ENCODE measurements at regions not wholly inside any gene's neighbourhood (a gene's known extent, or its start where the extent isn't known, plus 50 kb on each side); places are given as distances from the start of the nearest gene placed in this dataset.

DNA sequence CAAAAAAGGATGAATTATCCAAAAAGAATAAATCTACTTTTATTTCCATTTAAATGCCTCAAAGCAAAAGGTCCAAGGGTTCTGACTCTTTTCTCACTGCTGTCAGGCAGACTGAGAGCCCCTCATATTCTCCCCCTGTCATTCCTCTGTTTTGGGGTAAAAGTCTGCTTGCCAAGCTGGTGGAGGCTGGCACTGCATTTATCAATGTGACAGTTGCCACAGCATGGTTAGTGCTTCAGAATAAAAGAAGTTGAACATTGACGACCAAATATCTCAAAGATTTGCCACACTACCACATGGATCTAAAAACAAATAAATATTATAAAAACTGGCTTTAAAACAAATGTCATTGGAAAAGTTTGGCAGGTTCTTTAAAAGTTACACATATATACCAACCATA, 89.2 kb upstream of the SNRK start:
- H3K27me3 ChIP-seq (replicated peaks; ENCODE audit: insufficient read depth, low read depth, low read length, poor library complexity): no peaks in the 10 kb centered on the region
- no peaks in the 10 kb centered on the region for H3K36me3 ChIP-seq (ENCODE audit: insufficient read depth, low read length, poor library complexity, severe bottlenecking)
- H3K4me1 ChIP-seq (ENCODE audit: insufficient read depth, low read length, poor library complexity, severe bottlenecking): no peaks in the 10 kb centered on the region
- H3K4me3 ChIP-seq (ENCODE audit: low read depth, low read length, poor library complexity, severe bottlenecking): no peak overlapping the region
- H3K9me3 ChIP-seq (ENCODE audit: low read depth, low read length, poor library complexity, severe bottlenecking): no peaks in the 10 kb centered on the region
- BruUV-seq (replicated peaks): no TSS peak
- ChIA-PET POLR2A (ENCODE audit: low non-redundant PET) (no interaction called here), CTCF (no interaction called here)
- TF ChIP-seq EZH2 (IDR thresholded peaks at IDR 0.05; ENCODE audit: borderline replicate concordance, low read depth, low read length, poor library complexity, severe bottlenecking) (no peak), CTCF (conservative IDR thresholded peaks at IDR 0.05; ENCODE audit: low read depth, low read length) (no peak)
- no peak for DNase-seq (ENCODE audit: low spot score)
- no peak overlapping the region for H3K27ac ChIP-seq (ENCODE audit: low read depth, low read length, poor library complexity, severe bottlenecking)
- intact Hi-C loops (cut with micrococcal nuclease; ENCODE audit: unreplicated experiment): no loop called here

DNA sequence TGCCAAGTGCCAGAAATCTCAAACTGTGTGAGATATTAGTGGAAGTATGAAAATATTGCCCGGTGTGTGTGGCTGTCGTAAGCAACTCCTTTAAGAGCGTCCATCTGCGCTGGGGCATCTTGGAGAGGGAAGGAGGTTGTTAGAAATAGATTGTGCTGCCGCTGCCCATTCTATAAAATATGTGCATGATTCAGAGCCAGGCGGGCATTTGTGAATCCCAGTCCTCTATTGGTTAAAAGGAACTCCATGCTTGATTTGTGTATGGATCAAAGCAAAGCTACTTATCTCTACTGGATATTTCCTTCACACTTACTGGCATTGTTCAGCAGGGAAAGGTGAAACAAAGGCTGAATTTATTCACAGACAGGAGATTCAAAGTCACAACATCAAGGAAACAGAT, 89.6 kb upstream of the SNRK start:
- DNase-seq (ENCODE audit: low spot score): no peak
- BruUV-seq (replicated peaks): no TSS peak
- H3K36me3 ChIP-seq (ENCODE audit: insufficient read depth, low read length, poor library complexity, severe bottlenecking): no peaks in the 10 kb centered on the region
- H3K27ac ChIP-seq (ENCODE audit: low read depth, low read length, poor library complexity, severe bottlenecking): no peak overlapping the region
- POLR2A ChIA-PET (ENCODE audit: low non-redundant PET): no interaction called here
- no peaks in the 10 kb centered on the region for H3K9me3 ChIP-seq (ENCODE audit: low read depth, low read length, poor library complexity, severe bottlenecking)
- H3K4me1 ChIP-seq (ENCODE audit: insufficient read depth, low read length, poor library complexity, severe bottlenecking): no peaks in the 10 kb centered on the region
- intact Hi-C loops (cut with micrococcal nuclease; ENCODE audit: unreplicated experiment): no loop called here
- no peaks in the 10 kb centered on the region for H3K27me3 ChIP-seq (replicated peaks; ENCODE audit: insufficient read depth, low read depth, low read length, poor library complexity)
- TF ChIP-seq CTCF (conservative IDR thresholded peaks at IDR 0.05; ENCODE audit: low read depth, low read length): no peak
- no peak for TF ChIP-seq EZH2 (IDR thresholded peaks at IDR 0.05; ENCODE audit: borderline replicate concordance, low read depth, low read length, poor library complexity, severe bottlenecking)
- CTCF ChIA-PET: no interaction called here
- H3K4me3 ChIP-seq (ENCODE audit: low read depth, low read length, poor library complexity, severe bottlenecking): no peak overlapping the region

GRCh38 chr3:43195115-43195498, 89.2 kb upstream of the POMGNT2 start:
- no peaks in the 10 kb centered on the region for H3K4me1 ChIP-seq (ENCODE audit: insufficient read depth, low read length, poor library complexity, severe bottlenecking)
- BruUV-seq (replicated peaks): no TSS peak

More at GRCh38 chr3:43195115-43195498, 89.2 kb upstream of the POMGNT2 start:
- no peak for TF ChIP-seq CTCF (conservative IDR thresholded peaks at IDR 0.05; ENCODE audit: low read depth, low read length)
- TF ChIP-seq EZH2 (IDR thresholded peaks at IDR 0.05; ENCODE audit: borderline replicate concordance, low read depth, low read length, poor library complexity, severe bottlenecking): no peak
- Histone ChIP-seq H3K36me3 (ENCODE audit: insufficient read depth, low read length, poor library complexity, severe bottlenecking) (no peaks in the 10 kb centered on the region), H3K9me3 (ENCODE audit: low read depth, low read length, poor library complexity, severe bottlenecking) (no peaks in the 10 kb centered on the region), H3K27me3 (replicated peaks; ENCODE audit: insufficient read depth, low read depth, low read length, poor library complexity) (no peaks in the 10 kb centered on the region), H3K4me3 (ENCODE audit: low read depth, low read length, poor library complexity, severe bottlenecking) (no peak overlapping the region), H3K27ac (ENCODE audit: low read depth, low read length, poor library complexity, severe bottlenecking) (no peak overlapping the region)
- ChIA-PET CTCF (no interaction called here), POLR2A (ENCODE audit: low non-redundant PET) (no interaction called here)
- no peak for DNase-seq (ENCODE audit: low spot score)
- intact Hi-C loops (cut with micrococcal nuclease; ENCODE audit: unreplicated experiment): no loop called here

Measured in A673 (cell line).